ENCODE measurements at regions not wholly inside any gene's neighbourhood (a gene's known extent, or its start where the extent isn't known, plus 50 kb on each side); places are given as distances from the start of the nearest gene placed in this dataset.

DNA sequence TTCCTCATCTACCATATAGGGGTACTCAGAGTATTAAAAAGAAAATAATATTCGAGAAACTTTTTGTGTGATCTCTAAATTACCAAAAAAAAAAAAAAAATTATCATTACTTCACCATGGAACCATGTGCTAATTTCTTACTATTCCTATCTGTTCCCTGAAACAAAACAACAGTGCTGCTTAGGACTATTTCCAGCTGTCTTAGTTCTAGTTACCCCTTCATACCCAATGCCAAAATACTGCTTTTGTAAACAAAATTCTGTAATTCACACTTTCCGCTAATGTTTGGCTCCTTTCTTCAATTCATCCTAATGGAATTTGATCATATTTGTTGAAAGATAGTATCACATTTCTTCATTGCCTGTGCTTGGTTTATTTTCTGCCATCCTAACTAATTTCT is 470.2 kb downstream of the BTG1 start:
- Mint-ChIP-seq H3K4me3 (ENCODE audit: unreplicated experiment) (no peak overlapping the region), H3K27ac (ENCODE audit: unreplicated experiment) (no peak overlapping the region), H3K27me3 (ENCODE audit: low read depth) (no peaks in the 10 kb centered on the region), H3K36me3 (ENCODE audit: low read depth) (no peaks in the 10 kb centered on the region), H3K4me1 (ENCODE audit: low read depth) (peaks cover 10% of the 10 kb centered on the region), H3K9me3 (ENCODE audit: low read depth) (no peaks in the 10 kb centered on the region)
- no peak for DNase-seq (ENCODE audit: low spot score)
- TF ChIP-seq, protein P1, sequence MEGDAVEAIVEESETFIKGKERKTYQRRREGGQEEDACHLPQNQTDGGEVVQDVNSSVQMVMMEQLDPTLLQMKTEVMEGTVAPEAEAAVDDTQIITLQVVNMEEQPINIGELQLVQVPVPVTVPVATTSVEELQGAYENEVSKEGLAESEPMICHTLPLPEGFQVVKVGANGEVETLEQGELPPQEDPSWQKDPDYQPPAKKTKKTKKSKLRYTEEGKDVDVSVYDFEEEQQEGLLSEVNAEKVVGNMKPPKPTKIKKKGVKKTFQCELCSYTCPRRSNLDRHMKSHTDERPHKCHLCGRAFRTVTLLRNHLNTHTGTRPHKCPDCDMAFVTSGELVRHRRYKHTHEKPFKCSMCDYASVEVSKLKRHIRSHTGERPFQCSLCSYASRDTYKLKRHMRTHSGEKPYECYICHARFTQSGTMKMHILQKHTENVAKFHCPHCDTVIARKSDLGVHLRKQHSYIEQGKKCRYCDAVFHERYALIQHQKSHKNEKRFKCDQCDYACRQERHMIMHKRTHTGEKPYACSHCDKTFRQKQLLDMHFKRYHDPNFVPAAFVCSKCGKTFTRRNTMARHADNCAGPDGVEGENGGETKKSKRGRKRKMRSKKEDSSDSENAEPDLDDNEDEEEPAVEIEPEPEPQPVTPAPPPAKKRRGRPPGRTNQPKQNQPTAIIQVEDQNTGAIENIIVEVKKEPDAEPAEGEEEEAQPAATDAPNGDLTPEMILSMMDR (IDR thresholded peaks at IDR 0.05): no peak

- Mint-ChIP-seq H3K4me1 (ENCODE audit: low read depth) (peaks cover 10% of the 10 kb centered on the region), H3K9me3 (ENCODE audit: low read depth) (peaks cover 4% of the 10 kb centered on the region), H3K36me3 (ENCODE audit: low read depth) (no peaks in the 10 kb centered on the region), H3K4me3 (ENCODE audit: unreplicated experiment) (no peak overlapping the region), H3K27me3 (ENCODE audit: low read depth) (no peaks in the 10 kb centered on the region), H3K27ac (ENCODE audit: unreplicated experiment) (no peak overlapping the region)
- DNase-seq (ENCODE audit: low spot score): no peak
- TF ChIP-seq, protein P1 (IDR thresholded peaks at IDR 0.05): no peak
These were observed 473.5 kb downstream of the BTG1 start for GRCh38 chr12:91672130-91672529.

DNA sequence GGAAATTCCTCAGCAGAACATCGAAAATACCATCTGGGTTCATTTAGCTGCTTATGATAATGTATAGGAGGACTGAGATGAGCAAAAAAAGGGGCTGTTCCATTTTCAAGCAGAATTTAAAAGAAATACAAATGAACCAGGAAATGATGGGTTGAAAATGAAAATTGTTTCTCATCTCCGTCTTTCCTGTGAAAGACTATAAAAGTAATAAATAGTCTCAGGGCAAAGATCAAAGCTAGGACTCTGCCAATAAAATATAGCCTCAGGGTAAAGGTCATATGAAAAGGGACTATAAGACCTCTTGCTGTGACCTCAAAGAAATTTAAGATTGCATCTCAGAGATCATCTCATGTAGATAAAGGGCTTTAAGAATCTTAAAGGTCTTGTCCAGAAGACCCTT is 478.0 kb downstream of the BTG1 start:
- Mint-ChIP-seq H3K4me1 (ENCODE audit: low read depth) (peaks cover under 1% of the 10 kb centered on the region), H3K9me3 (ENCODE audit: low read depth) (peaks cover 4% of the 10 kb centered on the region), H3K27me3 (ENCODE audit: low read depth) (no peaks in the 10 kb centered on the region), H3K27ac (ENCODE audit: unreplicated experiment) (no peak overlapping the region), H3K36me3 (ENCODE audit: low read depth) (no peaks in the 10 kb centered on the region), H3K4me3 (ENCODE audit: unreplicated experiment) (no peak overlapping the region)
- no peak for DNase-seq (ENCODE audit: low spot score)
- TF ChIP-seq, protein P1 (IDR thresholded peaks at IDR 0.05): no peak

DNA sequence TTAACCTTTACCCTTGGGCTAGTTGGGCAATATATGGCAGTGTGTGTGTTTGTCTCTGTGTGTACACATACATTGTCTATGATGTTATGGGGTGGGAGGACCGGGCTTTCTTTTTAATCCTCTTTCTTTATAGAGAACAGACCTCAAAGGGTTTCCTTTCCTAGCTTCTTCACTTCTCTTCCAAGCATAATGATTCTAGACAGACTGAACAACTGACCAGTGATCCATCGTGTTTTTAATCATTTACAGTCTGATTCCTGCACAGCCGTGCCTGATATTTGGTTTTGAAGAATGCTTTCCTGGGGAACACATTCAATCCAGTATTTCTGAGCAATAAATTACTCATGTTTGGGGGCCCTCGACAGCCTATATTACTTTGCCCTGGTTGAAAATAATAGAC is 481.1 kb upstream of the DCN start:
- Mint-ChIP-seq H3K9me3 (ENCODE audit: low read depth) (no peaks in the 10 kb centered on the region), H3K36me3 (ENCODE audit: low read depth) (no peaks in the 10 kb centered on the region), H3K4me1 (ENCODE audit: low read depth) (no peaks in the 10 kb centered on the region), H3K27ac (ENCODE audit: unreplicated experiment) (no peak overlapping the region), H3K27me3 (ENCODE audit: low read depth) (no peaks in the 10 kb centered on the region), H3K4me3 (ENCODE audit: unreplicated experiment) (no peak overlapping the region)
- TF ChIP-seq, protein P1 (IDR thresholded peaks at IDR 0.05): no peak
- no peak for DNase-seq (ENCODE audit: low spot score)

DNA sequence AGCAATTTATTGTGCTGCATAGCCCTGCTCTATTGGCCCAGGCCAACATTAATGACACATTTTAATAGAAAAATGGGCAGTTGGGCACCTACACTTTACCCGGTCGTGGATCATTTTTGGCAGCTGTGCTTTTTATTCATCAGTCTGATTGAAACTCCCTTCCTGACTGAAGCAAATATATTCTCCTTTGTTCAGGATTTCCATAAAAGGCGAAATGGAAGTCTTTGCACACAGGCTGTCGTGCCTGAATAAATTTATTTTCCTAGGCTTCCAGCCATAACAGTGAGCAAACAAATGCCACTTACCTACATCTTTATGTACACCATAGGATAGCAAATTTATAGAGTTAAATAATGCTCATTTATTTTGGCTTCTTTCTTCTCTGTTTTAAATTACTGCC is 480.7 kb upstream of the DCN start:
- TF ChIP-seq, protein P1 (IDR thresholded peaks at IDR 0.05): no peak

More for the DNA sequence above, 480.7 kb upstream of the DCN start:
- Mint-ChIP-seq H3K4me3 (ENCODE audit: unreplicated experiment) (no peak overlapping the region), H3K36me3 (ENCODE audit: low read depth) (no peaks in the 10 kb centered on the region), H3K27me3 (ENCODE audit: low read depth) (no peaks in the 10 kb centered on the region), H3K4me1 (ENCODE audit: low read depth) (no peaks in the 10 kb centered on the region), H3K27ac (ENCODE audit: unreplicated experiment) (no peak overlapping the region), H3K9me3 (ENCODE audit: low read depth) (no peaks in the 10 kb centered on the region)
- DNase-seq (ENCODE audit: low spot score): no peak
